HL-60 (cell line): ENCODE measurements at regions not wholly inside any gene's neighbourhood (a gene's known extent, or its start where the extent isn't known, plus 50 kb on each side); places are given as distances from the start of the nearest gene placed in this dataset.

Experiments
- DNase-seq, 2 experiments: peaks; one replicate each; pipeline ENCODE4 v3.0.0-alpha.2; 2010 to 2020; ENCODE audit warnings: low read depth in 1 of 2, low spot score in 1 of 2
- H3K27ac ChIP-seq: fragments of 250-450 bp; sonication (Bioruptor Pico); replicated peaks from 2 replicates; pipeline ENCODE4 v1.5.1; 2020; ENCODE audit warnings: mild to moderate bottlenecking, moderate library complexity
- H3K27me3 ChIP-seq: fragments of 250-450 bp; sonication (Bioruptor Pico); 2 replicates; pipeline ENCODE4 v1.5.1; 2021; ENCODE audit warnings: mild to moderate bottlenecking, moderate library complexity; ENCODE audit not compliant: insufficient read depth, poor library complexity, severe bottlenecking
- H3K4me3 ChIP-seq: replicated peaks from 2 replicates; pipeline ENCODE4 v1.5.1; 2011; ENCODE audit warnings: mild to moderate bottlenecking, control low read depth, low read length; ENCODE audit not compliant: insufficient read depth
- GABPA ChIP-seq: IDR thresholded peaks from 2 replicates; pipeline ENCODE4 v1.6.1; 2012; ENCODE audit warnings: low read depth
- POLR2AphosphoS5 ChIP-seq: IDR thresholded peaks from 2 replicates; pipeline ENCODE4 v1.6.1; 2012; ENCODE audit warnings: low read depth
- SPI1 ChIP-seq: IDR thresholded peaks from 2 replicates; pipeline ENCODE4 v1.6.1; 2012; ENCODE audit warnings: low read depth, mild to moderate bottlenecking, borderline replicate concordance
- TF ChIP-seq, protein P1 (sequence below): IDR thresholded peaks from one replicate; pipeline ENCODE4 v1.5.1; 2011; ENCODE audit warnings: low read length, control low read depth, inconsistent platforms; ENCODE audit not compliant: insufficient read depth
- TF ChIP-seq, protein P2 (sequence below): IDR thresholded peaks from 2 replicates; pipeline ENCODE4 v1.6.1; 2012; ENCODE audit warnings: low read depth; ENCODE audit not compliant: insufficient replicate concordance

DNA sequence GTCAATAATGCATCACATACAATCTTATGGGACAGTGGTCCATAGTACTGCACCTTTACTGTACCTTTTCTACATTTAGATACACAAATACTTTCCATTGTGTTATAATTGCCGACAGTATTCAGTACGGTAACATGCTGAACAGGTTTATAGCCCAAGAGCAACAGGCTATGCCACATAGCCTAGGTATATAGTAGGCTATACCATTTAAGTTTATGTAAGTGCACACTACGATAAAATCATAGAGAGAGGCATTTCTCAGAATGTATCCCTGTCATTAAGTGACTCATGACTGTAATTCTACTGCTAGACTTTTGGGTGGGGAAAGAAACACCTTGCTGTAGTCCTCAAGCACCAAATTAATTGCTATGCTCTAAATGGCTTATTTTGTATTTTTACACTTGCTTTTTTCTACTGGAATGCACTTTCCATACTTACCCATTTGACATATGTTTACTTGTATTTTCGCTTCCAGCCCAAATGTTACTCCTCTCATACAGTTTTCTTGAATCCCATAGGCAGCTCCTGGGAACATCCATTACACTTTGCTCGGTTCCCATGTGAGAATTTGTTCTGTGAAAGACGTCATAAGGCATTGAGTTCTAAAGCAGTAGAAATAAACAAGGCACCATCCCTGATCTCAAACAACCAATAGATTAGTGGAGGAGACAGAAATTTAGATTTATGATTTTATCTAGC lies 714.0 kb upstream of the ID2 start:
- TF ChIP-seq, protein P1, sequence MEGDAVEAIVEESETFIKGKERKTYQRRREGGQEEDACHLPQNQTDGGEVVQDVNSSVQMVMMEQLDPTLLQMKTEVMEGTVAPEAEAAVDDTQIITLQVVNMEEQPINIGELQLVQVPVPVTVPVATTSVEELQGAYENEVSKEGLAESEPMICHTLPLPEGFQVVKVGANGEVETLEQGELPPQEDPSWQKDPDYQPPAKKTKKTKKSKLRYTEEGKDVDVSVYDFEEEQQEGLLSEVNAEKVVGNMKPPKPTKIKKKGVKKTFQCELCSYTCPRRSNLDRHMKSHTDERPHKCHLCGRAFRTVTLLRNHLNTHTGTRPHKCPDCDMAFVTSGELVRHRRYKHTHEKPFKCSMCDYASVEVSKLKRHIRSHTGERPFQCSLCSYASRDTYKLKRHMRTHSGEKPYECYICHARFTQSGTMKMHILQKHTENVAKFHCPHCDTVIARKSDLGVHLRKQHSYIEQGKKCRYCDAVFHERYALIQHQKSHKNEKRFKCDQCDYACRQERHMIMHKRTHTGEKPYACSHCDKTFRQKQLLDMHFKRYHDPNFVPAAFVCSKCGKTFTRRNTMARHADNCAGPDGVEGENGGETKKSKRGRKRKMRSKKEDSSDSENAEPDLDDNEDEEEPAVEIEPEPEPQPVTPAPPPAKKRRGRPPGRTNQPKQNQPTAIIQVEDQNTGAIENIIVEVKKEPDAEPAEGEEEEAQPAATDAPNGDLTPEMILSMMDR, result no peak
- TF ChIP-seq, protein P2, sequence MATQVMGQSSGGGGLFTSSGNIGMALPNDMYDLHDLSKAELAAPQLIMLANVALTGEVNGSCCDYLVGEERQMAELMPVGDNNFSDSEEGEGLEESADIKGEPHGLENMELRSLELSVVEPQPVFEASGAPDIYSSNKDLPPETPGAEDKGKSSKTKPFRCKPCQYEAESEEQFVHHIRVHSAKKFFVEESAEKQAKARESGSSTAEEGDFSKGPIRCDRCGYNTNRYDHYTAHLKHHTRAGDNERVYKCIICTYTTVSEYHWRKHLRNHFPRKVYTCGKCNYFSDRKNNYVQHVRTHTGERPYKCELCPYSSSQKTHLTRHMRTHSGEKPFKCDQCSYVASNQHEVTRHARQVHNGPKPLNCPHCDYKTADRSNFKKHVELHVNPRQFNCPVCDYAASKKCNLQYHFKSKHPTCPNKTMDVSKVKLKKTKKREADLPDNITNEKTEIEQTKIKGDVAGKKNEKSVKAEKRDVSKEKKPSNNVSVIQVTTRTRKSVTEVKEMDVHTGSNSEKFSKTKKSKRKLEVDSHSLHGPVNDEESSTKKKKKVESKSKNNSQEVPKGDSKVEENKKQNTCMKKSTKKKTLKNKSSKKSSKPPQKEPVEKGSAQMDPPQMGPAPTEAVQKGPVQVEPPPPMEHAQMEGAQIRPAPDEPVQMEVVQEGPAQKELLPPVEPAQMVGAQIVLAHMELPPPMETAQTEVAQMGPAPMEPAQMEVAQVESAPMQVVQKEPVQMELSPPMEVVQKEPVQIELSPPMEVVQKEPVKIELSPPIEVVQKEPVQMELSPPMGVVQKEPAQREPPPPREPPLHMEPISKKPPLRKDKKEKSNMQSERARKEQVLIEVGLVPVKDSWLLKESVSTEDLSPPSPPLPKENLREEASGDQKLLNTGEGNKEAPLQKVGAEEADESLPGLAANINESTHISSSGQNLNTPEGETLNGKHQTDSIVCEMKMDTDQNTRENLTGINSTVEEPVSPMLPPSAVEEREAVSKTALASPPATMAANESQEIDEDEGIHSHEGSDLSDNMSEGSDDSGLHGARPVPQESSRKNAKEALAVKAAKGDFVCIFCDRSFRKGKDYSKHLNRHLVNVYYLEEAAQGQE, result no peak
- TF ChIP-seq GABPA (no peak), POLR2AphosphoS5 (no peak), SPI1 (no peak)
- Histone ChIP-seq H3K27ac (no peak overlapping the region), H3K4me3 (no peak overlapping the region), H3K27me3 (no peaks in the 10 kb centered on the region)
- DNase-seq, result no peak

DNA sequence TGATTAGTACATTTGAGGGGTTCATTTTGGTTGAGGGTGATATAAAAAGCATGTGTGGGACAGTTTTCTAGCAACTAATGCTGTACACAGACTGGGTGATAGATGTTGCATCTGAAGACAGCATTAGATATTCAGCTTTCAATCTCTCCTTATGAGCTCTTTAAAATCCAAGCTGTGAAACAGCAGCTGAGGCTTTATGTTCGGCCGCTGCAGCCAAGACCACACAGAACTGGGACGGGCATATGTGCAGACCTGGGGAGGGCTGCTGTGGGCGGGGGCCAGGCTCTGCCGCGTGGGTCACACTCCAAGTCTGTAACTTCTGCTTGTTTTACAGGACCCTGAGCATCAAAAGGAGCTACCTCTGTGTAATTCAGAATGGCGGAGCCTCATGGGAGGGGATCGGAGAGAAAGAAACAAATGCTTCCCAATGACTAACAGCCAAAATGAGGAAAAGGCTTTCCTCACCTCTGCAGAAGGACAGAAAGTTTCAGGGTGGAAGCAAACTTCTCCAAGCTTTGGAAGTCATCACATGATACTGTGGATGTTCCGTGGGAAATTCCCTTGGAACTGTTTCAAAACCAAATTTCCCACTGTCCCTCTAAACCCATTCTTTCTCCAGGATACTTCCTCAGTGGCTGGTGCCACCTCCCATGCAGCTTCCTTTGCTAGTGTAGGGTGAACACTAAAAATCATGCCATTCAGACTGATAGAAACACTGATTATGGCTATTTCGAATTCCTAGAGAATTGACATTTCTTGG lies 711.9 kb upstream of the ID2 start:
- no peak for TF ChIP-seq SPI1
- TF ChIP-seq, protein P1, result no peak
- TF ChIP-seq GABPA, result no peak
- no peak for TF ChIP-seq POLR2AphosphoS5
- TF ChIP-seq, protein P2, result no peak
- no peaks in the 10 kb centered on the region for H3K27me3 ChIP-seq
- no peak overlapping the region for H3K4me3 ChIP-seq
- no peak for DNase-seq
- no peak overlapping the region for H3K27ac ChIP-seq

DNA sequence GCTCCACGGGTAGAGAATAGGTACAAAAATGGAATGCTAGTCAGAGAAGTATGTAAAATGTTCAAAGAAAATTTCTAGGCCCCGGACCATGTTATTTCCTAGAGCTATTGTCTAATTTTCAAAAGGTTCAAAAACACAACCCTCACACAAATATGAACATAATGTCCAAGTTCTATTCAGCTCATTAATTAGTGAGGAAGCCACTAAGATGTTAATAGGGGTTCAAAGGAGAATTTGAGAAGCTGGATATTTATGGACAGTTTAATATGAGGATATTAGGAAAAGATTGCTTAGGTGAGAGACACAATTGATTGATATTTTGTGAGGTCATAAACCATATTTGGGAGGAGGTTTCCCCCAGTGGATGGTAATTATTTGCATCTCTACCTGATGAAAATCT lies 710.6 kb upstream of the ID2 start:
- TF ChIP-seq GABPA (no peak), POLR2AphosphoS5 (no peak), SPI1 (no peak)
- TF ChIP-seq, protein P1, result no peak
- TF ChIP-seq, protein P2, result no peak
- Histone ChIP-seq H3K4me3 (no peak overlapping the region), H3K27ac (no peak overlapping the region), H3K27me3 (no peaks in the 10 kb centered on the region)
- no peak for DNase-seq
